ENCODE measurements at regions not wholly inside any gene's neighbourhood (a gene's known extent, or its start where the extent isn't known, plus 50 kb on each side); places are given as distances from the start of the nearest gene placed in this dataset.

GRCh38 chr16:85225721-85226120 lies 113.4 kb upstream of the CIBAR2 start:
- no peak for TF ChIP-seq SIN3A (IDR thresholded peaks at IDR 0.05; ENCODE audit: borderline replicate concordance, insufficient read depth, low read length)
- TF ChIP-seq TAF1 (IDR thresholded peaks at IDR 0.05; ENCODE audit: borderline replicate concordance, insufficient read depth, low read length), result no peak
- no peak for TF ChIP-seq REST (IDR thresholded peaks at IDR 0.05; ENCODE audit: insufficient read depth in 1 of 2, low read depth in 2 of 2, low read length in 2 of 2)
- no peak for TF ChIP-seq POLR2AphosphoS5 (IDR thresholded peaks at IDR 0.05; ENCODE audit: low read depth, low read length)
- no peak for TF ChIP-seq FOXP2 (optimal IDR thresholded peaks at IDR 0.05; ENCODE audit: borderline replicate concordance, extremely low read depth, extremely low read length, insufficient read depth)

DNA sequence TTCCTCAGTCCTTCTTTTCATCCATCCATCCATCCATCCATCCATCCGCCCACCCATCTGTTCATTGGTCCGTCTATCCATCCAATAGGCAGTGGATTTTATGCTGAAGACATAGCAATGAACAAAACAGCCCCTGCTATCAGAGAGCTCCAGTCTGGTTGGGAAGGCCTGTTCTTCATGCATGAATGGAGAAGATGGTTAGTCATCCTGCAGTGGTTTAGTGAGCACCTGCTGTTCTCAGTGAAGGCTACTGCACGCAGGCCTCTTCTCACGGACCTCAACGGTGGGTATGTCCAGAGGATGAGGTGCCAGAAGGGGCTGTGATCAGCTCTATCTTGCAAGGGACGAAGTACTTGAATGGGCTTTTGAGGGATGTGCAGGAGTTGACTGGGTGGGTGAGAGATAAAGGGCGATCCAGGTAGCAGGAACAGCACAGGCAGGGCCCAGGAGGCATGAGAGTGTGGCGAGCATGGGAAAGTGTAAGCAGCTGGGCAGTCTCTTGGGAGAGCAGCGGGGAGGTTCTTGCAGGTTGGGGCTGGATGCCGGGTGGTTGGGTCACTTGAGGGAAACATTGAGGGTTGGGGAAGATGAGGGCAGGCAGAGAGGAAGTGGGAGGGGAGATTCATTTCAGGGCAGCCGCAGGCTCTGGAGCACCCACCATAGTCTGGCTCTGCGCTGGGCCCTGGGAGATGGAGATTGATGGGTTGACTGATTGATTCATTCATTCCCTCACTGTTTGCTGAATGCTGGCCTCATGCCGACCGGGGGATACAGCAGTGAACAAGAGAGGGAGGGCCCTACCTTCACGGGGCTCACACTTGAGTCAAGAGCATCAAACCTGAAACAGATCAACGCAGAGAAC lies 115.0 kb upstream of the CIBAR2 start:
- TF ChIP-seq REST (IDR thresholded peaks at IDR 0.05; ENCODE audit: insufficient read depth in 1 of 2, low read depth in 2 of 2, low read length in 2 of 2), result no peak

GRCh38 chr16:85227946-85228862 lies 115.9 kb upstream of the CIBAR2 start:
- no peak for TF ChIP-seq TAF1 (IDR thresholded peaks at IDR 0.05; ENCODE audit: borderline replicate concordance, insufficient read depth, low read length)
- TF ChIP-seq REST (IDR thresholded peaks at IDR 0.05; ENCODE audit: insufficient read depth in 1 of 2, low read depth in 2 of 2, low read length in 2 of 2), result no peak
- TF ChIP-seq POLR2AphosphoS5 (IDR thresholded peaks at IDR 0.05; ENCODE audit: low read depth, low read length), result no peak
- TF ChIP-seq SIN3A (IDR thresholded peaks at IDR 0.05; ENCODE audit: borderline replicate concordance, insufficient read depth, low read length), result no peak
- no peak for TF ChIP-seq FOXP2 (optimal IDR thresholded peaks at IDR 0.05; ENCODE audit: borderline replicate concordance, extremely low read depth, extremely low read length, insufficient read depth)

- no peak for TF ChIP-seq SIN3A (IDR thresholded peaks at IDR 0.05; ENCODE audit: borderline replicate concordance, insufficient read depth, low read length)
Observed at GRCh38 chr16:85228970-85229430, 116.7 kb upstream of the CIBAR2 start.

DNA sequence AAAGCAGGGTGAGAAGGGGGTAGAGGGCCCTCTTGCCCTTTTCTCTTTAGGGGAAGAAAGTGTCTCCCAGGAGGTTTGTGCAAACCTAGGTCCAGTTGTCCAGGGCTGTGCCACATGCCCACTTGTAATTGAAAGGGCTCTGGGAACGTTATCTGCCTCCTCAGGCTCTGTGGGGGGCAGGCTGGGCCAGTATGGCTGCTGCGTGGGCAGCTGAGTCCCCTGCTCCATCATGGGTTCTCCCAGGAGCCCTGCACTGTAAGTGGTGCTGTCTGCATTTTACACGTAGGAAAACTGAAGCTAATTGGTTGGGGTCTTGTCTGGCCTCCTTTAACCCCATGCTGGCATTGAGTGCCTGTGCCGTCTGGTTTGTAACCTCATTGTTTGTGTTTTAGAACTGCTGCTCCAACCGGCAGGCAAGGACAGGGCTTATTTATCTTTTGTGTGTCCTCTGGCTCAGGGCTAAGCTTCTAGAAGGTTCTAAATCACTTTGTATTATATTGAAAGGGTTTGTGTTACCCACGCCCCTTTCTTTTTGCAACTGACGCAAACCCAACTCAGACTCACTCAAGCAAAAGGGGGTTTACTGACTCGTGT lies 117.7 kb upstream of the CIBAR2 start:
- TF ChIP-seq SIN3A (IDR thresholded peaks at IDR 0.05; ENCODE audit: borderline replicate concordance, insufficient read depth, low read length) (no peak), TAF1 (IDR thresholded peaks at IDR 0.05; ENCODE audit: borderline replicate concordance, insufficient read depth, low read length) (no peak)

DNA sequence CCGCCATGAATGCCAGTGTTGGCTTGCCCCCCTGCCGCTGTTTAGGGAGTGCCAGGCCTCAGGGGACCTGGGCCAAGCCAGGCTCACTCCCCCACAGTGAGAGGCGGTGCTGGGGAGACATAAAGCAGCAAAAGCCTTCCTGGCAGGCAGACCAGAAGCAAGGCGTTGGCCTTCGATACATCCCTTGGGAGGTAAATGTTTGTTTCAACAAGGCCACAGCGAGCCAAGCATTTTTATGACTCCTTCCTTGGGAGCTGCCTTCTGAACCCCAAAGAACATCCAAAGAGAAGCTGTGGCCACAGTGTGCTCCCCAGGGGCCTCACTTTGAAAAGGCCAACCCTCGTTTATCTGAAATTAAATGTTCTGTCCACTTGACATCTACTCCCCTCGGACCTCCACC lies 119.7 kb upstream of the CIBAR2 start:
- TF ChIP-seq FOXP2 (optimal IDR thresholded peaks at IDR 0.05; ENCODE audit: borderline replicate concordance, extremely low read depth, extremely low read length, insufficient read depth) (no peak), SIN3A (IDR thresholded peaks at IDR 0.05; ENCODE audit: borderline replicate concordance, insufficient read depth, low read length) (no peak), POLR2AphosphoS5 (IDR thresholded peaks at IDR 0.05; ENCODE audit: low read depth, low read length) (no peak), TAF1 (IDR thresholded peaks at IDR 0.05; ENCODE audit: borderline replicate concordance, insufficient read depth, low read length) (no peak), REST (IDR thresholded peaks at IDR 0.05; ENCODE audit: insufficient read depth in 1 of 2, low read depth in 2 of 2, low read length in 2 of 2) (no peak)
